GM18499 (cell line): ENCODE measurements at regions not wholly inside any gene's neighbourhood (a gene's known extent, or its start where the extent isn't known, plus 50 kb on each side); places are given as distances from the start of the nearest gene placed in this dataset.
"Not testable (repeated sequence)": the region's sequence is repeated elsewhere in the genome, so short reads cannot be mapped to it uniquely, and the experiment has no call there.

Experiments
- ATAC-seq: cut with Tn5 transposase; IDR thresholded peaks from one replicate; pipeline ENCODE4 v1.9.1; 2021; ENCODE audit warnings: moderate number of reproducible peaks; ENCODE audit not compliant: insufficient read depth, unreplicated experiment

DNA sequence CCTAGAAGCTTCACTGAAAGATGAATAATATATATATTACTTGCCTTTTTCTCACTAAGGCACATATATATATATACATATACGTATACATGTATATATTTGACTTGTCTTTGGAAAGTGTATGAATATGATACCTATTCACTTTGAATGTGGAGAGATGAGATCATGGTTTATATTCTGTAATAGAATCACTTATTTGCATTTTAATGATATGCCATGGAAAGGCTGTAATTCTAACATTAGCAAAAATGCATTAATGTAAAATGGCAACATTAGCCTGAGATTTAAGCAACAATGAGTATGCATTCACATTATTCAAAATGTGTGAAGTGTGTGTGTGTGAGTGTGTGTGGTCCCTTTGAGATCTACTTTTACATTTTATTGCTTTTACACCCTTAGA lies 54.5 kb upstream of the PRKD1 start:
- no peak for ATAC-seq

DNA sequence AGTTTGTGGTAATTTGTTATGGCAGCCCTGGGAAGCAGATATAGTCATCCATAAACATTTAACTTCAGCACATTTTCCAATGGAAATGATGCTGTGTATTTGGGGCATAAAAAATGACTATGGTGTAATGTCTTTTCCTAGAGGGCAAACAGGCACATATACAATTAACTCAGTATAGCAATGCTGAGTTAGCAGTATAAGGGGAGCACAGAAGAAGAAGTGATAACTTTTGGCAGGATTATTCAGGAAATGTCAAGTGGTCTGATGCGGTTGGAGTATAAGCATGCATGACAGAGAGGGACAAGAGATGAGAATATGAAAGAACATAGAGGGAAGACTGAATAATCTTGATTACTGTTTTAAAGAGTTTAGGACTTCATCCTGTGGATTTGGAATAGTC lies 55.3 kb upstream of the PRKD1 start:
- ATAC-seq, result no peak

DNA sequence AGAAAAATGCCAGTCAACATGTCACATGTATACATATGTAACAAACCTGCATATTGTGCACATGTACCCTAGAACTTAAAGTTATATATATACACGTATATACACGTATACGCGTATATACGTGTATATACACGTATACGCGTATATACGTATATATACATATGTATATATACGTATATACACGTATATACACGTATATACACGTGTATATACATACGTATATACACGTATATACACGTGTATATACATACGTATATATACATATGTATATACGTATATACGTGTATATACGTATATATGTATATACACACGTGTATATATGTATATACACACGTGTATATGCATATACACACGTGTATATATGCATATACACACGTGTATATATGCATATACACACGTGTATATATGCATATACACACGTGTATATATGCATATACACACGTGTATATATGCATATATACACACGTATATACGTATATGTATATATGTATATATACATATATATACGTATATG lies 62.8 kb upstream of the PRKD1 start:
- ATAC-seq, result not testable (repeated sequence)

DNA sequence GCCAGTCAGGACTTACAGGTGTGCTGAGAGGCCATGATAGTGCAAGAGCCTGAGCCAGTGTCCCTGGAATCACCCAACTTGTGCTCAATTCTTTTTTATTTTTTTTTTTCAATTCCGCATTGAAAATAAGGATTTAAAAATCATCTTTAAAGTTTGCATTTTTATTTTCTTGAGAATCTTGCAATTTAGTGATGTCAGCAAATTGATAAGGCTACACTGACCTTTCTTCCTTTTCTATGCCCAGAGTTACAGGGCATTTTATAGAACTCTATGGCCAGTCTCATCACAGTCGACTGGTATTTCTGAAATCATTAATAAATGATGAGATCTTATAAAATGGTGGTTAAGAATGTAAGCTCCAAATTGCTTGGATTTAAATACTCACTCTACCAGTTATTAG lies 63.3 kb upstream of the PRKD1 start:
- ATAC-seq, result no peak

DNA sequence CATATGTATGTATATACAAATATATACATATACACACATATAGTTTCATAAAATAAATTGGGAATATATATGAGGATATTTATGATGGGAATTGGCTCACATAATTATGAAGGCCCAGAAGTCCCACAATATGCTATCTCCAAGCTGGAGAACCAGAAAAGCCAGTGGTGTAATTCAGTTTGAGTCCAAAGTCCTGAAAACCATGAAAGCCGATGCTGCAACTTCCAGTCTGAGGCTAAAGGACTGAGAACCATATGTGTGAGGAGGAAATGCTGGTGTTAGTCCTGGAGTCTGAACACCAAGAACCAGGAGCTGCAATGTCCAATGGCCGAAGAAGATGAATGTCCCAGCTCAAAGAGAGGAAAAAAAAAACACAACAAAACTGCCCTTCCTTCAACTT lies 65.5 kb upstream of the PRKD1 start:
- no peak for ATAC-seq

DNA sequence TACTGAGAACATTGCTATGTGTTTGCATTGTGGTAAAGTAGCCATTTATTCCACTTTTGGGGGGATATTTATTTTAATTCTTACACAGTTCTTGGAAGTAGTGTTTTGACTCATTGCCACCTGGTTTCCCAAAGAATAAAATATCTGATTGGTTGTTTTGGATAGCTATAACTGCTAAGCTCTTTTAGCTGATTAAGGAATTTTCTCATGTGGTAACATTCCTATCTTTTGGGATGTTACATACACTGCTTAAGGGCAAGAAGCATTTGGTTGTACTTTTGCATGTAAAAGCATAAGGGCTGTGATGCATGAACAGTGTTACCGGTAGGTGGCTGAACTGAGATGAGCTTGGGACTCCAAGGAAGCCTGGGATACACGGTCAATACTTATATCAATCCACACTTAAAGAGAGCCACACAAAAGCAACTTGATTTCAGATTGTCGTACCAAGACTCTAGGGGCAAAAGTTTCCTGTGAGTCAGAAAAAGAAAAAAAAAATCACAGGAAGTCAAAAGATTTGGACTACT lies 71.4 kb upstream of the PRKD1 start:
- no peak for ATAC-seq

DNA sequence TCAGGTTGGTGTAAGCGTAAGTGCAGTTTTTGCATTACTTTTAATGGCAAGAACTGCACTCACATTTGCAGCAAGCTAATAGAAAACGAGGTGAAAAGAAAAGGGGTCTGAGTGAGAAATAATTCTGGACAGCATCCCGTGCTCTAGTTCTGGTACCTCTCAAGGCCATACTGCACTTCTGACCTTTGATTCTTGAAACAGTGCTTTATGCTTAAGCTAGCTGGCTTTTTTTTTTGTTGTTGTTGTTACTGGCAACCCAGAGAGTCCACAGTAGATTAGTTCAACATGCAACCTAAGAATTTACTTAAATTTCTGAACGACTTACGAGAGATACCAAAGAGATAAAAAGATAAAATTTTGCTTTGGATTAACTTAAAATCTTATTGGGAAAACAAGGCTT lies 75.2 kb upstream of the PRKD1 start:
- no peak for ATAC-seq

DNA sequence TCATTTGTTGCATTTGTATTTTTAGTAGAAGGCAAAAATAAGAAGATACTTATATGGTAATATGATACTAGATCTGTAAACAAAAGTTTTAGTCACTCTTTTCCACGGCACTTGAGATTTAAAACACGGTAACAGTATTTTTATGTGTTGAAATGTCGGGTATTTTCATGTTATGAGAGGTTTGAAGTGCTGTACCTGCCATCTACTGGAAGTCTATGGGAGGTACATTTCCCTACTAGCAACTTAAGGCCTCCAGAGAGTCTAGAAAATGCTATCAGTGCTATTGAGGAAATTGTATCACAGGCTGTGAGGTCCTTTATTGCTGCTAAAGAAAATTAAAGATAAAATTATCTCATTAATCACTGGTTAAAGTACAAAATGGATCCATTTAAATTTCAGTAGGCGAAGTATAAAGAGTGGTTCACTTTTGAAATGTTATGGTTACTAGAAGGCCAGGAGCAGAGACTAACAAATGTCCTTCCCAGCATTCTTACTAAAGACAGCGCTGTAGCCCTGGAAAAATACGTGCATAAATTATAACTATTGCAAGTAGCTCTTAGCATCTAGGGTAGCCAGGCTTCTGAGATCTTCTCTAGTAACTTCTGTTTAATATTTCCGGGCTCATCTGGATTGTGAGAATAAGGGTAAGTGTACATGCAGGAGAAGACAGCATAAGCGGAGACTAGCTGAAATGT lies 77.6 kb upstream of the PRKD1 start:
- no peak for ATAC-seq

DNA sequence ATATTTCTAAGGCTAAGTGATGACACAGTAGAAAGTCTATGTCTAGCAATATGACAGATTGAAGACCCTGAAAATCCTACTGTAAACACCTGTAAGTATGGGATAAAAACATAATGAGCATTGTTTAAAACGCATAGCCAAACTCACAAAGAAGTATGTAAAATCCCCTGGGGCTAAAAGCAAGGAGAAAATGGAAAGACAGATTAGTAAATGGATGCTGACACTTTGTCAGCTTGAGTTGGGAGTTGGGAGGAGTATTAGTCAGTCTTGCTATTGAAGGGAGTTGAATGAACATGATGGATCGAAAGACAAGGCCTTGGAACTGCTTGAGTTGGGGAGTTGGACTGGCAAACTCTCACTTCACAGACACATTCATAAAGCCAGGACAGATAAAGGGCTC lies 79.0 kb upstream of the PRKD1 start:
- ATAC-seq, result no peak

DNA sequence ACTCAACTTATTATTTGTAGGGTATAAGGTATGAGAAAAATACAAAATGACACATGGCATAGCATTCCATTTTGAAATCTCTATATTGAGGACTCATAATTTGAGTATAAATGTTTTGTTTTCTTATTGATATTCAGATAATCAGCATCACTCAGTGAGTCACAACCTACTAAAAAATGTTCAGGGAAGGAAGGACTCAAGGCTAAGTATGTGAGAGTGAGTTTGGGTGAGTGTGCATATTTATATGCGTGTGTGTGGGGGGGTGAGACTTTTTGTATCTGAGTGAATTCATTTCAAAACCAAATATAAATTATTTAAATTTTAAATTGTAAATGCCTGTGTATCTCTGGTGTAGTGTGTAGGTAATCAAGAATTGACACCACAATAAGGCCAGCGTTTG lies 87.8 kb upstream of the PRKD1 start:
- no peak for ATAC-seq

DNA sequence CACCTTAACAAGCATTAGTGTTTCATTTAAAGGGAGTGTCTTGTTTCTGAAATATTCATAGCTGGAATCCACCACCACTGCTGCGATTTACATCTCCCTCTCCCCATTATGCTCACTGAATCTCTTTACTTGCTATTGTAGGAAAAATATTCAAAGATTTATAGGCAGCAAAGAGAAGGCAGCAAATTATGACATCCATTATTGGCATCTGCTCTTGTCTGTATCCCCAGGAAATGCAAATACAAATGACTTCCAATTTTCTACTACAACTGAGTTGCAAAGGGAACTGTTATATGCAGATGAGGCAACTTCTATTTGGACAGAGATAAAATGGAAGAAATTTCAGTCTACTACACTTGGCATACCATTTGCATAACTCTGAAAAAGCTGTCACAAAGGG lies 88.4 kb upstream of the PRKD1 start:
- ATAC-seq, result no peak

DNA sequence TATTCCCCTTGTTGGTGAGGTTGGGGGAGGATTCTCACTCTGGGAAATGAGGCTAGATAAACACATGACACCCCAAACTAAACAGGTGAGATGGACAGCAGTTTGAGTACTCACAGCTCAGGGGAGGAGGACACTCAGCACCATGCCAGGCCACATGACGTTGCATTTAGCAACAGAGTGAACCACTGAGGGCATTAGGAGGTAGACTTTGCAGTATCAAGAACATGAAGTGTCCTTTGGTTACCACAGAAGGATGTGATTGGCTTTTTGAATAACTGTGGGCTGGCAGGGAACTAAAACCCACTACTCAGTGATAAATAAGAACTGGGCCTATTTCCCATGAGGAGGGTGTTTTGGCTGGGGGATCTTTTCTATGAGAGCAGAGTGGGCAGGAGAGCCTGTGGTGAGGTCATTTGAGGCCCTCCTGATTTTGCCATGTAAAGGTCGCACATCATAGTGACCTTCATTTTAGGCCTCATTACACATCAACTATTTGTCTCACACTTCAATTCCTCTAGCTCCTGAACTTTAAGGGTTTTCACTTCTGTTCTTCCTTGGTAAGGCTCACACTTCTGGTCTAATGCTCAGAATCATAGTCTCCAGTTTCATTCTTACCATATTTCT lies 89.8 kb upstream of the PRKD1 start:
- ATAC-seq, result no peak

DNA sequence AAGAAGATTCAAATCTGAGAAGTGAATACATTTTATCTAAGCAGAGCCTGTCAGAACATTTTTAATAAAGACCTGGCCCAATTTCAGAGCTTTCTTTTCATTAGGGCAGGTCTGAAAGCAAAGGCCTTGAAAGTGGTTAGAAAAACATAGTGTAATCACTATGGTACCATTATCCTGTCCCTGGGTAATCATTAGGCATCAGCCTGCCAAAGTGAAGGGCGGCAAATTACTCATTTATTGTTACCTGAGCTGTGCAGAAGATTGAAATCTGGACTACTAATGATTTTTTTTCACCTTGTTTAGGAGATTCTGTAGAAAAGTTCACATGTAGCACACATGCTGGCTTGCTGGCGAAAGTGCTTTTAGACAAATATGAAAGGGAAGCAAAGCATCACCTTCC lies 92.6 kb upstream of the PRKD1 start:
- no peak for ATAC-seq

DNA sequence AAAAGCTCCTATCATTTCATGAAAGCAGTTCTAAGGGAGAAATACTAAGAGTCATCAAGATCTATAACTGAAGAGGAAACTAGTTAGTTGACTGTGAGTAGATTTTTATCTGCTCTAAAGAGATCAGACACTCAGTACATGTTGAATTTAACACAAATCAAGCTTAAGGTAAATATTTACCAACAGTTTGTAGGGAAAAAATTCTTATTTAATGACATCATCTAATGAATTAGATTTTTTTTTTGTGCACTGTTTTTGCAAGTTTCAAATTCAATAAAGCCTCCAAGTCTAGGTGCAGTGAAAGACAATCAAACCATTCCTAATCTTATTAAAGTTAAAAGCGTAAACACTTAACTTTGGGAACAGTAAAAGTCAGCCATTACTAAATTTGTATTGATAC lies 93.0 kb upstream of the PRKD1 start:
- ATAC-seq, result no peak

DNA sequence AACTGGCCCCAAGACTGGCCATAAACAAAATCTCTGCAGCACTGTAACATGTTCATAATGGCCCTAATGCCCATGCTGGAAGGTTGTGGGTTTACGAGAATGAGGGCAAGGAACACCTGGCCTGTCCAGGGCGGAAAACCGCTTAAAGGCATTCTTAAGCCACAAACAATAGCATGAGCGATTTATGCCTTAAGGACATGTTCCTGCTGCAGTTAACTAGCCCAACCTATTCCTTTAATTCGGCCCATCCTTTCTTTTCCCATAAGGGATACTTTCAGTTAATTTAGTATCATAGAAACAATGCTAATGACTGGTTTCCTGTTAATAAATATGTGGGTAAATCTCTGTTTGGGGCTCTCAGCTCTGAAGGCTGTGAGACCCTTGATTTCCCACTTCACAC lies 95.7 kb upstream of the PRKD1 start:
- ATAC-seq, result not testable (repeated sequence)

DNA sequence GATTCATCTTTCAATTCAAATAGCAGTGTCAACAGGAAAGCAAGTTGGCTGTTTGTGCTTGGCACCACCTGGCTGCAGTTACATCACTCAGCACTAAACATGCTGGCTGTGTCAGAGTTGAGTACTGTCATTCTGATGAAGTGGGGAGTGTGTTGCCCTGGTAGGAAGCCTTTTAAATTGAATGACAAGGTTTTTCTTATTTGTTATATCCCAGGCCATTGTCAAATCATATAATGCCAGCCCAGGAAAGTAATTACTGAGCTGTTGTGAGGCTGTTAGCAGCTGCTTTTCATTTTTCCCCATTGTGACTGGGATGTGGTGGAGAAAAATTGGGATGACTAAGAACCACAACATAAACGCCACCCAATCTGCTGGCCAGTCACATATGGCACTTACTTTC lies 106.5 kb upstream of the PRKD1 start:
- ATAC-seq, result no peak

DNA sequence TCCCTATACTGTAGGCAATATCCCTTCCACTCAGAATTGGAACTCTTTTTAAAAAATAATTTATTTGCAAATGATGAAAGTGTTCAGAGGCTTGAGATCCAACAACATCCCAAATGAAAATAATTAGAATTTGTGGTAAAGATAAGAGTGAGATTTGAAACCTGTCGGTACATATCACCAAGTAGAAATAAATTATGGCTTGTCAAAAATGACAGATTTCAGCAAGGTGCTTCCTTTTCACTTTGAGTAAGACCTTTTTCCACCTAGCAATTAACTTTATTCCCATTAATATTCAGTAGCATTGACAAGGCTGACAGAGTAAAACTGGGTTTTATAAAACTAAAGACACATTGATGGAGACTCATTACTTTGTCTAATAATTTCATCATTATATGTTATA lies 107.7 kb upstream of the PRKD1 start:
- ATAC-seq, result no peak

DNA sequence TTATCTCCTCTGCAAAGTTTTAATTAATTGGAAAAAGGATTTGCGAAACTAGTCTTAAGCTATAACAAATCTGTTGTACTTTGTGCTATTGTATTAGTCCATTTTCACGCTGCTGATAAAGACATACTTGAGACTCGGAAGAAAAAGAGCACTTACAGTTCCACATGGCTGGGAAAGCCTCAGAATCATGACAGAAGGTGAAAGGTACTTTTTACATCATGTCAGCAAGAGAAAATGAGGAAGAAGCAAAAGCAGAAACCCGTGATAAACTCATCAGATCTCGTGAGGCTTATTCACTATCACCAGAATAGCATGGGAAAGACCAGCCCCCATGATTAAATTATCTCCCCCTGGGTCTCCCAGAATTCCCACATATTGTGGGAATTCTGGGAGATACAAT lies 118.1 kb upstream of the PRKD1 start:
- ATAC-seq, result no peak

DNA sequence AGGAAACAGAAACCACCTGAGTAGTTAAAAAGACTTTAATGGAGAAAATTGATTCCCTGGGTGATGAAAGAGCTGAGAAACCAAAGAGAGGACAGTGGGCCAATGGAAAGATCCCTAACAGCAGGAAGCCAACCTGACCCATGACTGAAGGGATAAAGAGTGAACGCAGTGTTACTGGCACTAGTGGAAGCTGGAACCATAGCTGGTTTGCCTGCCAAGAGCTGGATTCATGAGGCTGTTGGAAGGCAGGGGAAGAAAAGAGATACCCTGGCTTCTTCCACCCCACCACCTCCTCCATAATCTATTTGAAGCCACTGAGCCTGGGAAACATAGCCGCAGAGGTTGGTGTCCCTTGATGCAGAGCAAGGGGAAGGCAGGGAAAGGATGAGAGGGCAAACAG lies 125.5 kb upstream of the PRKD1 start:
- no peak for ATAC-seq

DNA sequence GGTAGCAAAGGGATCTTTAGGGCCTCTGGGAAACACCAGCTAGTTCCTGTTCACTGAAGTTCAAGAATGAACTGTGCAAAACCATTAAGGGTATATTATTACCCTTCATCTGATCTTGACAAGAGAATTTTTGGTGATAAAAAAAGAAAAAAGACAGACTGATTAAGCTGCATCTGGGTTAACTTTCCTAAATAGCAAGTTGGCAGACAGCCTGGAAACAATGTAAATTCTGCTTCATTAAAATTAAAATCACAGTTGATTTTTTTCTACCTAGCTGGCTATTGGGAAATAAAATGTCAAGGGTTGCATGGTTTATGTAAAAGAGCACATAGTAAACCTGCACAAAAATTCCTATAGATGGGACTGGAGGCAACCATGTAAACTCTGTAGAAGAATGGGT lies 126.6 kb upstream of the PRKD1 start:
- no peak for ATAC-seq

DNA sequence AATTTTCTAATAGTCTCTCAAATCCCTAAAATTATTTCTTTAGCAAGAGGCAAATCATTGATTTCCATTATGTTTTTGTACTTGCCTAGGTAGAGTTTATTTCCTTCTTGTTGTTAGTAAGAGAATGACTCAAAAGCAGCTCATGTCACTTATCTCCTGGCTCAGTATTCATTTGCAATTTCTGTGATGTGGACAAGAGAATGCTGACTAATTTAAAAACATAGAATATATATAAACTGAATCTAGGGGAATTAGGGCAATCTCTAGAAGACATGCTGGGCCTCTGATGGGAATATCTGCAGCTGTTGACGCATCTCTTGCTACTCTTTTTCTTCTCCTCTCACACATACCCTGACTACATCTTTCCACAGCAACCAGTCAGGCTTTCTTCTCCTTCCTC lies 130.8 kb upstream of the PRKD1 start:
- ATAC-seq, result no peak

DNA sequence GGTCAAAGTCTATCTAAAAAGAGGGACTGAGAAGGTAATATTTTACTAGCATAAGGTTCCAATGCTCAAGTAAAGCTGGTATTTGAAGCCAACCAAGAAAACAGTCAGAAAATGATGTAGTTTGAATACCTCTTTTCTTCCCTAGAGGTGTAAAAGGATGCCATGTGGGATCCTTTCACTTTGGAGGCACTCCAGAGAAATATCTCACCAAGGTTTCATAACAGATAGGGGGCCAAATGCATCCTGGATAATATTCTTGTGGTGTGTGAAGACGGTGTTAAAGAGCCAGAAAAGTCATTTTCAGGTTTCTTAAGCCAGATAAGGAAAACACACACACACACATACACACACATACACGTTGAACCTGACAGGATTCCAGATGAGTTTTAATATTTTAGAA lies 136.1 kb upstream of the PRKD1 start:
- no peak for ATAC-seq
